ENCODE measurements at regions not wholly inside any gene's neighbourhood (a gene's known extent, or its start where the extent isn't known, plus 50 kb on each side); places are given as distances from the start of the nearest gene placed in this dataset.

DNA sequence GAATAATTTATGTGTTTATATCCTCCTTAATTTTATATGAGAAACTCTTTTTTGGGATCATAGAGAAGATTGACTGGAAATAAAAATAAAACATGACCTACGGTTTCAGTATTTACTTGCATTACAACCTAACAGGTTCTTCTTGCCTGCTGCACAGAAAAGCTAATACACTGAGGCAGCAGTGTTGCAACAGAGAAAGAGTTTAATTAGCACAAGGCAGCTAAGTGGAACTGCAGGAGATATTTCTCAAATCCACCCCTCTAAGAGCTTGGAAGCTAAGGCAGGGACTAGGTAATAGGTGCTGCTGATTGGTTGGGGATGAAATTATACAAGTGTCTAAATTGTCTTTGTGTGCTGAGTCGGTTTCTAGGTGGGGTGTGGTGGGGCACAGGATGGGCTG, 380.9 kb downstream of the DIRAS2 start:
- TF ChIP-seq EZH2 (optimal IDR thresholded peaks at IDR 0.05; ENCODE audit: low read depth, low read length), result no peak
- no peak for TF ChIP-seq CTCF (IDR thresholded peaks at IDR 0.05; ENCODE audit: low read length)
- TF ChIP-seq EZH2phosphoT487 (IDR thresholded peaks at IDR 0.05; ENCODE audit: low read length), result no peak
